ENCODE measurements at regions not wholly inside any gene's neighbourhood (a gene's known extent, or its start where the extent isn't known, plus 50 kb on each side); places are given as distances from the start of the nearest gene placed in this dataset.

- no peak for DNase-seq (ENCODE audit: low spot score)
Observed at GRCh38 chr11:32316858-32317642, 118.3 kb downstream of the WT1 start.

GRCh38 chr11:32317643-32318042 is 117.7 kb downstream of the WT1 start:
- no peak for DNase-seq (ENCODE audit: low spot score)

GRCh38 chr11:32318071-32319055 is 117.0 kb downstream of the WT1 start:
- DNase-seq (ENCODE audit: low spot score) = no peak

GRCh38 chr11:32323814-32324130 is 111.6 kb downstream of the WT1 start:
- no peak for DNase-seq (ENCODE audit: low spot score)

GRCh38 chr11:32325187-32325586 is 110.2 kb downstream of the WT1 start:
- no peak for DNase-seq (ENCODE audit: low spot score)

GRCh38 chr11:32325725-32326124 is 109.6 kb downstream of the WT1 start:
- no peak for DNase-seq (ENCODE audit: low spot score)

GRCh38 chr11:32326522-32326921 is 108.8 kb downstream of the WT1 start:
- DNase-seq (ENCODE audit: low spot score) = no peak

GRCh38 chr11:32328392-32328791 is 106.9 kb downstream of the WT1 start:
- no peak for DNase-seq (ENCODE audit: low spot score)

- no peak for DNase-seq (ENCODE audit: low spot score)
Observed at GRCh38 chr11:32331098-32331497, 104.2 kb downstream of the WT1 start.

GRCh38 chr11:32331792-32332191 is 103.5 kb downstream of the WT1 start:
- DNase-seq (ENCODE audit: low spot score) = no peak

GRCh38 chr11:32332990-32333319 is 102.4 kb downstream of the WT1 start:
- no peak for DNase-seq (ENCODE audit: low spot score)

GRCh38 chr11:32333320-32333991 is 101.9 kb downstream of the WT1 start:
- DNase-seq (ENCODE audit: low spot score) = peak; percentile 11

GRCh38 chr11:32334822-32335221 is 100.5 kb downstream of the WT1 start:
- DNase-seq (ENCODE audit: low spot score) = peak; percentile 21
